GM21526 (cell line): ENCODE measurements at regions not wholly inside any gene's neighbourhood (a gene's known extent, or its start where the extent isn't known, plus 50 kb on each side); places are given as distances from the start of the nearest gene placed in this dataset.
"Not testable (repeated sequence)": the region's sequence is repeated elsewhere in the genome, so short reads cannot be mapped to it uniquely, and the experiment has no call there.

Experiments
- ATAC-seq: cut with Tn5 transposase; IDR thresholded peaks from one replicate; pipeline ENCODE4 v1.9.1; 2021; ENCODE audit warnings: moderate library complexity; ENCODE audit not compliant: unreplicated experiment, low FRiP score

DNA sequence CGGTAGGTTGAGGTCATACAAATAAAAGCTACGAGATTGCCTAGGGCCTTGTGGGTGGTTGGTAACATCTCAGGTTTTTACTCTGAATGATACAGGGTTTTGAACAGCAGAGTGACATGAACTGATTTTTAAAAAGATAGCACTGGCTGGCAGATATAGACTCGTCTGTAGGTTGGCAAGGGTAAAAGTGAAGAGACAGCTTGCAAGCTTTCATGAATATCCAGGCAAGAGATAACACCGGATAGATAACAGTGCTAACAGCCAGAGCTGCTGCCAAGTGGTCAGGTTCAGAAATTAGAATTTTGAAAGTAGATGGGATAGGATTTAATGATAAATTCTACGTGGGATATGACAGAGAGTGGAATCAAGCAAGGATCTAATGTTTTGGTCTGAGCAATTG lies 299.7 kb upstream of the AADAT start:
- ATAC-seq = no peak

DNA sequence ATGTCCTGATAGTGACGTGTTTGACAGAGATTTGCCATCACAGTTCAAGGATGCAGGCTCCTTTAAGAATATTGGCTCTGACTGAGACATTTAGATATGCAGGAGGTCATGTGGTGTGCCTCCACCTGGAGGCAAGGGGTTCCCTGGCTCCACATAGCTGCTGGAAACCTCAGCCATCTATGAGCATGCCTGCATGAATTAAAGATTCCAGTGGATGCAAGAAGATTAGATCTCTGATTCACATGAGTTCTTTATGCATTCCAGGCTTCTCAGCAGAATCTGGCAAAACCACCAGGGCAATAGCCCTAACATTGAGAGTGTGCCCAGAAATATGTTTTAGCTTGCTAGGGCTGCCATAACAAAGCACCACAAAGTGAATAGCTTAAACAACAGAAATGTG lies 298.5 kb upstream of the AADAT start:
- ATAC-seq = no peak

DNA sequence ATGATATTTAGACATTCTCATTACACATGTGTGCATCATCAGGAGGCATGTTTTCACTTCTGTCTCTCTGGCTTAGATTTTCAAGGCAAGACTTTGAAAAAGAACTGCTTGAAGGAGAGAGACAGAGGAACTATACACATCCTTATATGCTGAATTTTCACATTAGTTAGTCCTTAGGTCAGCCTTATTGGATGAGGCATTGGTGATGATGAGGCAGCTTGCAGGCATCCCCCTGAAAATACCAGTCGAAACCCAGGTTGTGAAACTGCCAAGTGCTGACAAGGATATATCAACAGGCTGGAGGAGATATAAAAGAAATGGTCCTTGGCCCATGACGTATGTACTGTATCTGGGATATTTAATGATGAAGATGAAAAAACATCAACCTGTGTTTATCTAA lies 297.2 kb upstream of the AADAT start:
- no peak for ATAC-seq

DNA sequence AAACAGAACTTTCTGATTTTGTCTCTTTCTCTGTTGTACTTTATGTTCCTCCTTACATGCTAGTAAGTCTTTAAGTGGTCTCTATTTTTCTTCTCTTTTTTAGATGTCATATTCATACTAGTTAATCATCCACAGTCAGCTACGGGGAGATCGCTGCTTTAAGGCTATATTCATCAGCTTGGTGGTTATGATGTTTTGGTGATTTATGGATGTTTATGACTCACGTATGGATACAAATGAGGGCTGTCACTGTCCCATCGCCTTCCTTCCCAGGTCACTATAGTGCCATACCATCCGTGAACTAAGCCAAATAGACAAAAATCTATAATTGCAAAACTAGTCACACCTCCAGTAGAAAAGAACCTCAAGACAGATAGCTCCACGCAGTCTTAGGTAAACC lies 296.8 kb upstream of the AADAT start:
- ATAC-seq = no peak

DNA sequence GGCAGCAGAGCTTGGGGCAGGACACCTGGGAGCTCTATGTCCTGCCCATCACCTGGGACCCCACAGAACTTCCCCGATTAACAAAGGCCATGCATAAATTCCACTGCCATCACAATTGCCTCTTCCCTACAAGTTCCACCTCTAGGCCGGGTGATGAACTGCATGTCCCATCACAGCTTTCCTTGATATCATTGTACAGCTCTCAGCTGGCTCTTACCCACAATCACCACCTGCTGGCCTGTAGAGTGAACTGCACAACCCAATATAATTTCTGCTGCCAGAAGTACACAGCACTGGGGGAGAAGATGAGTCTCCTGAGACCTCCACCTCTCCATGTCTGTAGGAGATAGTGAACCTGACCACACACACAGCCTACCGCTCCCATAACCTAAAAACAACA lies 285.0 kb upstream of the AADAT start:
- ATAC-seq = peak; percentile 100

DNA sequence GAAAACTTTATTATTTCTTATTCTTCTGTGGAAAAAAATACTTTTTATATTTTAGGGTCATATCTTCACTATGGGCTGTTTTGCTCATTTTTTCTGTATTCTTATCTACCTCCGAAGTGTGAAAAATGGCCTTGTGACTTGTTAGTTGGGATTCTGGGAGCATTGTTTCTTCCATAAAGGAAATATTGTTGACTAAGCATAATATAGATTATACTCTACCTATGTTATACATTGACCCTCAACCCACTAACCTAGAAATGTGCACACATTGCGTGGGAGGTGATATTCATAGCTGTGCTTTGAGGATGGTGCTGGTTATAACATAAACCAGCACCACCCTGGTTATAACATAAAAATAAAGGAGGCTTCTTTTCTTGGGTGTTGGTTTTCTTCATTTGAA lies 259.2 kb upstream of the AADAT start:
- no peak for ATAC-seq

DNA sequence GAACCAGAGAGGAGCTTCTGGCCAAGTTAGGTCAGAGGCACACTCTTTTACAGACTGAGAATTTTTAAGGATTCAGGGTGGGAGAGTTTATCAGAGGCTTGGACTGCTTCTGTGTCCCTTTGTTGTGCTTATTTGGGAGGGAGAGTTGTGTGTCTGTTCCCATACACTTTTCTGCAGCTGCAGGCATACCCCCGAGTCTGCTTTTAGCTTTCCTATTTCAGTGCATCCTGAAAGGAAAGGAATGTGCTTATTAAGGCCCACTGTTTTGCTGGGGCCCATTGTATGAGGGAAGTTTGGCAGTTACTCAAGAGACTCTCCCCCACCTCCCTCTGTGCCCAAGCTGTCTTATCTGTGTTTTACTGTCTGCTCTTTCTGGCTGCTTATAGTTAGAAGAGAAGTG lies 257.4 kb upstream of the AADAT start:
- ATAC-seq = not testable (repeated sequence)

DNA sequence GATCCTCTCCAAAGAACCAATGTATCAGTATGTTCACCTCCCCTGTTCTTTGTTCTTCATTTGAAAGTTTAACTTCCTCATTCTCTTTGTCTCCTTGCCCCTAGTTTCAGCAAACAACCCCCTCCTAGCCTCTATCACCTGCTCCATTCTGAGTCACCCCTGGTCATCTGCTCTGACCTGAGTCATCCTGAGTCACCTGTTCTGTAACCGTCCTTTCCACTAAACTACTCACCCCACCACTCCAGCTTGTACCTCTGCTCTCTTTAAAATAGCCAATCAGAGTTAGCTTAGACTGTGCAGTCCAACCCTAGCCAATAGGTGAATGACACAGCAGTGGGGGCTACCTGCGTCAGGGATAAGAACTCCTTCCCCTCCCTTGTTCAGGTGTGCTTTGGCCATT lies 249.8 kb upstream of the AADAT start:
- no peak for ATAC-seq

DNA sequence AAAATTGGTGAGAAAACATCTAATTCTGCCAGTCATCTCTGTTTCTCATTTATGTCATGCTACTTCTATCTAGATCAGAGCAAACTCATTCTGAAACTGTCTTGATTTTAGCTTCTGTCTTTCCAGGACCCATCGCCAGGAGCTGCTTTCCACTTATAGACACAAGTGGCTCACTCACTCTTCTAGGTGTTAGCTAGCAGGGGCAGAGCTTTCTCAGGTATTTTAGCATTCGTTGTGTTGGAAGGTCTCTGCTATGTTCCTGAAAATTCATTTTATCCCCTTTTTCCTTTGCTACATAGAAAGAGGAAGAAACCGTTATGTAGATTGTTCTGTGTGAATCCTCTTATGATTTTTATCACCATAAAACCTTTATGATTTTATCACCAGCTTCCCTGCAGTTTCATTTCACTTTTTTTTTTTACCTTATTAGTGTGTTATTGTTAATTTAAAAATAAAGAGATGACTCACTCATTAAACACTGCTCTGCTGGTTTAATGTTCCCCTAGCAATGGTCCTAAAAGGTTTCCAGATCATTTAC lies 246.6 kb upstream of the AADAT start:
- ATAC-seq = peak; percentile 98

DNA sequence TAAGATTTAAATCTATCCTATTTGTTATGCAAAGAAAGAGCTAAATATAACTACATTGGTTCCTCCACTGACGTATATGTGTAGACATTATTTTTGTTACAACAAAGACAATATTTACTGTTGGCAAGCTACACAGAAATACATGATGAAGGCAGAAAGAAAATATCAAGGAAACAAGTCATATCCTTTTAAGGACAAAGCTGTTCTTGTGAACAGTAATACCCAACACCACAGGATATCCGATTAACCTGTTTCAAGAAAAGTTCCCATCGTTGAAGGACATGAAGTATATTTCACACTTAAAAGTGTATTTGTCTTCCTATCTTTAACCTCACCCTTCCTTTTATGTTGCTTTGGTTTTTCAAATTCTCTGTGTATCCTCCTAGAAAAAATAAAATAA lies 235.8 kb upstream of the AADAT start:
- no peak for ATAC-seq

DNA sequence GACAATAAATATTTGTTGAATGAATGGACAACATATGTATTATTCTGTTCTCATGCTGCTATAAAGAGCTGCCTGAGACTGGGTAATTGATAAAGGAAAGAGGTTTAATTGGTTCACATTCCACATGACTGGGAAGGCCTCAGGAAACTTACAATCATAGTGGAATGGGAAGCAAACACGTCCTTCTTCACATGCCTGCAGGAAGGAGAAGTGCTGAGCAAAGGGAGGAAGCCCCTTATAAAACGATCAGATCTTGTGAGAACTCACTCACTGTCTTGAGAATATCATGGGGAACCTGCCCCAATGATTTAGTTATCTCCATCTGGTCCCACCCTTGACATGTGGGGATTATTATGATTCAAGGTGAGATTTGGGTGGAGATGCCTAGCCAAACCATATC lies 233.9 kb upstream of the AADAT start:
- ATAC-seq = no peak

DNA sequence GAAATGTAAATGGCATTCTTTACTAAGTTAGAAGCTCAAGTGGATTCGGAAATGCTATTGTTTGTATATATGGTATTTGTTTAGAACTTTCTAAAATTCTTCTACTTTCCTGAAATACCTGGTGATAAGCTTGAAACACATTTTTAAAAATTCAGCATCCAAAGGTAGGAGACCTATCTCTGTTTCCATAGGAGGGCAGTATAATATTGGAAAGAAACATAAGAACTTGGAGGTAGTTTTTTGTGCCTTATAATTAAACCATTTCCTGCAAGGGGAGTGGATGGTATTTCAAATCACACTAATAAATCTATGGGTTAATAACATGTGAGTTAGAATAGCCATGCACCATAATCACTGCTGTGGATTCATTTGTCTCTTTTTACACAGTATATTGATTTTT lies 217.4 kb upstream of the AADAT start:
- no peak for ATAC-seq

DNA sequence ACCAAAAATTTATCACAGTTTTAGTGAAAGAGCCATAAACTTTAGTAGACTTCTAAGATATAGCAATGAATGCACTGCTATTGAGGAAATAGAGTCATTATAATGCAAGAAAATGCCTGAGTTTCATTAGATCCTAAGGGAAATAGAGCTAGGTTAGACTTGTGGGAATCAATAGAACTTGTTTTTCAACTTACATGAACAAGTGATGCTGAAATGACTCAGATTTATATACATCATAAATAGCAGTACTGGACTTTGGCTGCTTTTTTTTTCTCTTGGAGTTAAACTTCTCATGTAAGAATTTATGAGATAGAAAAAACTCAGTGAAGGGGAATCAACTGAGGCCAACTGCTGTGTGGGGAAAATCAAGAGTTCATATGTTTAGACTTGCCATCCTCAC lies 216.5 kb upstream of the AADAT start:
- no peak for ATAC-seq

DNA sequence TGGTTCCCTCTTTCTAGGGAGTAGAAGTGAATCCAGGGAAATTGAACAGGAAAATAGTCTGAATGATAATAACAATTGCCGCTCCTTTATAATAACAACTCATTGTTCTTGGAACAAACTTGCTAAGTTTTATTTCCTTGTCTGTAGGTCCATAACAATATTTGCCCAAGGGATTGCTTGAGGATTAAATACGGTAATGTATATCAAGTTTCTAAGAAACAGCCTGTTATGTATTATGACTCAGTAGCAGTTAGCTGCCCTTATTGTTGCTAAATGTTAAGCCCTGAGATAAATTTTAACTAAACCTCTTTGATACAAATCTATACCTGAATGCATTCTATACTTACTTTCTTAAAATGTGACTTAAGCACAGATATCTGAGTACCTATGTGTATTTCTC lies 215.9 kb upstream of the AADAT start:
- ATAC-seq = no peak

DNA sequence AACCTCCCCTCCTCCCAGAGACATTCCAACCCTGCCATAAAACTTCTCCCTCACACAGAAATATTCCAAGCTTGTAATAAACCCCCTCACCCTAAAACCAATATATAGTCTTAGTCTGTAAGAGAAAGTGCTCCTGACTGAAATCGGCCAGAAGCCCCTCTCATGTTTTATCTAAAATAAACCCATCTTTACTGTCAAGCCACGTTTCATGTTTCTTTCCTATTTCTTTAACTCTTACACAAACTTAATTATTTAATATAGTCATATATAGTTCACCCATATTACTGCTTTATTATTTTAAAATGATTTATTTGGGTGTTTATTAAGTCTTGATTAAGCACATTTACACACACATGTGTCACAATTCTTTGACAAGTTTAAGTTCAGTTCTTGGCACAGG lies 191.3 kb upstream of the AADAT start:
- ATAC-seq = no peak

DNA sequence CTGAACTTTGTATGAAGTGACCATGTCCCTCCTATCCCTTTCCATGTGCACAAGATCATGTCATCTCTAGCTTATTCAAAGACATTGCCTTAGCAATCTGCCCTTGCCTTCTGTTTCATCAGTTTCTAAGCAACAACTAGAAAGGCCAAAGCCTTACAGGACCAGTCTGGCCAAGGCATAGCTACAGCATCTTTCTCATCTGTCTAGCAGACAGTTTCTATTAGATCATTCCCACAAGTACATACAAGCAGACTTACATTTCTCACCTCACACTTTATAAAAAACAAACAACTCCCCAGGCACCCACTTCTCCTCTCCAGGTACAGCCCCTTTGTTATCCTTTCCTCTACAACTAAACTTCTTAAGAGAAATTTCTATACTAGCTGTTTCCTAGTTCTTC lies 188.7 kb upstream of the AADAT start:
- ATAC-seq = no peak

DNA sequence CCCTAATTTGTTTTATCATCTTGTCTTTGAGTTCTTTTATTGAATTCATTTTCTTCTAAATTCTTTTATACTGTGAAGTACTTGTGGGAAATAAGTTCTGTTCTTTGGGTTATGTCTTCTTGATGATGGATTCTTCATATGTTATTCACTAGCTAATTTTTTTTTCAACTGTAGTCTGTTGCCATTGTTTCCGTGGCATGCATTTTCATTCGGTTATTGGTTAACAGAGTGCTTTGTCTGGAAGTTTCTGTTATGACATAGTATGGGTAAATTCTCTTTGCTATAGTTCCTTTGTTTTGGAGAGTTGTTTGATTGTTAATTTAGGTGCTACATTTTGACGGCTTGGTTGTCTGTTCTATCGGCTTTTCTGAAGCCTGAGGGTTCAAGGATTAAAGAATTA lies 184.9 kb upstream of the AADAT start:
- ATAC-seq = no peak

DNA sequence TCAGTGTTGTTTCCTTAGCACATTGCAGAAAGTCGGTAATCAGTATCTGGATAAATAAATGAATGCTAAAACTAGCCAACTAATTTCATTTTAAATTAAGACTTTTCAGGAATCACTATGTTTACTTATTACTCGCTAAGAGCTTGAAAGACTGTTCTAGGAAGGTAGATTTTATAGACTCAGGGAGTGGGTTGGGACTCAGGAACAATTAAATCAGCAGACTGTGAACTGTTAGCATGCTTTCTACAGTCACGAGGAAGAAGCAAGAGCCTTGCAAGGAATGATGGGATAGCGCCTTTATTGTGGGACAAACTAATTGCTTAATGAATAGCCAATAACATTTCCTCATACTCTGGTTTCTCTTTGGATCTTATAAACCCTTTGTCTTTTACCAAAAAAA lies 183.2 kb upstream of the AADAT start:
- ATAC-seq = no peak

DNA sequence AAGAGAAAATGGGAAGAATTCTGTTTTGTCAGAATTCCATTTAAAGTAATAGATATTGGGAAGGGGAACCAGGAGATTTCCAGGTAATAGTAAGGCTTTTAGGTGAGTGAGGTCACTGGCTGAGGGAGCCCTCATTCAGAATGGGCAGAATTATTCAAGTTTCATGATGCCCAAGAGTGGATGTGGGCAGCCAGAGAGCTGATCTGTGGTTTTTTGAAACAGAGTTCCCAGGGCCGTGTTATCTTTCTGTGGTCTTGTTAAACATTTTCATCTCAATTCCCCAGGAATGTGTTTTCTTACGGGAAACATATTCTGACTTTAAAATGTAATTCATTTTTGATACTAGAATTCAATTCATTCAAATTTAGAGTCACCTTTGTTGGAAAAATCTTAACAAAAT lies 182.0 kb upstream of the AADAT start:
- ATAC-seq = no peak

DNA sequence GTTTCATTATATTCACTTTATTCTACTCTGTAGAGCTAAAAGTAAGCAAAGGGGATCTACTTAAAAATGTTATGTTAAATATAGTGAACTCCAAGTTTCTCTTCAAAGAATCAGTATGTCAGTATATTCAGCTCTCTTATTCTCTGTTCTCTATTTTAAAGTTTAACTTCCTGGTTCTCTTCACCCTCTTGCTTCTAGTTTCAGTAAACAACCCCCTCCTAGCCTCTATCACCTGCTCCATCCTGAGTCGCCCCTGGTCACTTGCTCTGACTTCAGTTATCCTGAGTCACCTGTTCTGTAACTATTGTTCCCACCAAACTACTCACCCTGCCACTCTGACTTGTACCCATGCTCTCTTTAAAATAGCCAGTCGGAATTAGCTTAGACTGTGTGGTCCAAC lies 180.9 kb upstream of the AADAT start:
- ATAC-seq = no peak

DNA sequence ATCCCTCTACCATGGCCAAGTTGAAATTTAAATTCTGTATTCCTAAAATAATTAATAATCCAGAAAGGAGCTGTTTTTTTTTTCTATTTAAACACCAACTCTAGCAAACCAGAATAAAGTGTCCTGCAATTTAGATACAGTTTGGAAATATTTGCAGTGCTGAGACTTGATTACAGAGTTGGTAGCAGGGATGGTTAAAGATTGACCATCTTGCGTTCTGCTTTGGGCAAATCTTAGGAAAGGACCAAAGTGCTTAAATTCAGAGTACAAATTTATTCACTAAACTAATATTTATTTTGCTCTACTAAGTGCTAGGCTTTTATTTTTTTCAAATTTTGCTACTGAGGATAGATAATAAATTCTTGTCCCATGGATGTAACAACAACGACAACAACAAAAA lies 180.2 kb upstream of the AADAT start:
- no peak for ATAC-seq

DNA sequence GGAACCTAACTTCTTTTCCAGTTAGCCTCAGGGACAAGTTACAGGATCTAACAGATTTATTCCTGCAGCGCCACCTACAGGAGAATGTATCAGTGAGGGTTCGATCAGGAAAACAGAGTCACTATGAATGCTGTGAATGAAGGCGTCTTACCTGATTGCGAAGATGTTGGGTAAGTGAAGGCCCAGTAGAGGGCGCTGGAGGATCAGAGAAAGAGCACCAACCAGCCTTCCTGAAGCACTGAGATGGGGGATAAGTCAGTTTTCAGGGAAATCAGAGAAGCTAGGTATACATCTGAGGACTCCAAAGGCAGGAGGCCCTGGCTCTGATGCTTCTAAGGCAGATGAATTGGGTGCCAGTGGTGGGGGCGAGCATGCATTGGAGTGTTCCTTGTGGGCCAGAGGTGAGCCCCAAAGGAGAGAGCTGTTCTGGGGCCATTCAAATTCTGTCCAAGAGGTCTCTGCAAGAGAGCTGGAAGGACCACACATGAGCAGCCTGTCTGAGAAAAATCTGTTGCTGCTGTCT lies 169.9 kb upstream of the AADAT start:
- ATAC-seq = peak; percentile 99

DNA sequence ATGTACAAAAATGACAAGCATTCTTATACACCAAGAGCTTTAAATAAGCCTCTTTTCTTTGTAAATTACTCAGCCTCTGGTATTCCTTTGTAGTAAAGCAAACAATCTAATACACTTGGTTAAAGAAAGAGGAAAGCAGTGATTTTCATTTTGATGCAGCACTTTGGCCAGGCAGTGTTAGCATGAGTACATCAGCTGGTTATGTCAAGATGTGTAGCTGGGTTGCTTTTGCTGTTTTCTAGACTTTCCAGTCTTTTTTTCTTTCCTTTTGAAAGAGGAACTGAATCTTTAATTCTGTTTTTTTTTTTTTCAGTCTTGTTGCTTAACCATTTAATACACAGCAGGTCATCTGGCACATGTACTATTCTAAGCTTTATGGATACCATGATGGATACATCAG lies 167.1 kb upstream of the AADAT start:
- ATAC-seq = no peak
